OCI-LY7 (cell line): ENCODE measurements at regions not wholly inside any gene's neighbourhood (a gene's known extent, or its start where the extent isn't known, plus 50 kb on each side); places are given as distances from the start of the nearest gene placed in this dataset.

Experiments
- CTCF ChIP-seq: fragments of 200-600 bp; sonication (generic); conservative IDR thresholded peaks from 2 replicates; pipeline ENCODE4 v1.5.1; 2014; ENCODE audit warnings: mild to moderate bottlenecking, antibody characterized with exemption, low read length, moderate library complexity, mixed read lengths
- EZH2phosphoT487 ChIP-seq: fragments of 200-600 bp; sonication (generic); IDR thresholded peaks from 2 replicates; pipeline ENCODE4 v1.6.1; 2018; ENCODE audit warnings: low read depth, borderline replicate concordance, mild to moderate bottlenecking, mixed run types, antibody characterized with exemption, low read length, moderate library complexity, mixed read lengths

- TF ChIP-seq CTCF (no peak), EZH2phosphoT487 (no peak)
Measured at GRCh38 chr12:131348231-131348630, 362.7 kb upstream of the SFSWAP start.
